ENCODE measurements at regions not wholly inside any gene's neighbourhood (a gene's known extent, or its start where the extent isn't known, plus 50 kb on each side); places are given as distances from the start of the nearest gene placed in this dataset.

DNA sequence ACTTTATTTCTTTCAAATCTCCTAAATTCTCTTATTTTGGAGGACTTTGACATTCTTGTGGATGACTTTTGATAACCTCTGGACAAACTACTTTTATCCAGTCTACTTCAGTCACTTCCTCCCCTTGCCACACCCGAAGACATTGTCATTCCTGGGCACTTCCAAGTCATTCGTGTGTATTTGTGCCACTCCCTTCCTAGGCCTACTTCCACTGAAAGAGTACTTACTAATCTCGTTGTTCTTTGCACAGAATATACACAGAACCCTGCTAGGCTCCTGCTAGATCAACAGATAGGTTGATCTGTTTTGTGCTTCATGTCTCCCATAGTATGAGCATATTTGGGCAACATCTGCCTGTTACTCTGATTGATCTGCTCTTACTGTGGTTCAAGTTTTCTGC lies 355.4 kb downstream of the HGF start:
- Mint-ChIP-seq H3K36me3 (no peaks in the 10 kb centered on the region), H3K27ac (no peak overlapping the region), H3K27me3 (ENCODE audit: low read depth) (no peaks in the 10 kb centered on the region), H3K9me3 (peaks cover 6% of the 10 kb centered on the region; the same call in 1 of the 2 replicates), H3K4me1 (peaks cover 22% of the 10 kb centered on the region), H3K4me3 (no peak overlapping the region)
- ChIA-PET CTCF (no interaction called here), POLR2A (no interaction called here)
- ATAC-seq (no peak), DNase-seq (ENCODE audit: low spot score) (no peak)
- no peak for TF ChIP-seq KAT7 (CRISPR knock-in tag; IDR thresholded peaks at IDR 0.05; ENCODE audit: borderline replicate concordance)
- TF ChIP-seq HMGXB4 (CRISPR knock-in tag; IDR thresholded peaks at IDR 0.05): no peak
- TF ChIP-seq, protein P1, sequence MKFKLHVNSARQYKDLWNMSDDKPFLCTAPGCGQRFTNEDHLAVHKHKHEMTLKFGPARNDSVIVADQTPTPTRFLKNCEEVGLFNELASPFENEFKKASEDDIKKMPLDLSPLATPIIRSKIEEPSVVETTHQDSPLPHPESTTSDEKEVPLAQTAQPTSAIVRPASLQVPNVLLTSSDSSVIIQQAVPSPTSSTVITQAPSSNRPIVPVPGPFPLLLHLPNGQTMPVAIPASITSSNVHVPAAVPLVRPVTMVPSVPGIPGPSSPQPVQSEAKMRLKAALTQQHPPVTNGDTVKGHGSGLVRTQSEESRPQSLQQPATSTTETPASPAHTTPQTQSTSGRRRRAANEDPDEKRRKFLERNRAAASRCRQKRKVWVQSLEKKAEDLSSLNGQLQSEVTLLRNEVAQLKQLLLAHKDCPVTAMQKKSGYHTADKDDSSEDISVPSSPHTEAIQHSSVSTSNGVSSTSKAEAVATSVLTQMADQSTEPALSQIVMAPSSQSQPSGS (CRISPR knock-in tag; IDR thresholded peaks at IDR 0.05; ENCODE audit: borderline replicate concordance, low read depth): no peak
- TF ChIP-seq TEAD4 (CRISPR knock-in tag; IDR thresholded peaks at IDR 0.05): no peak
- TF ChIP-seq STAT6 (CRISPR knock-in tag; conservative IDR thresholded peaks at IDR 0.05; ENCODE audit: low read depth): no peak
- TF ChIP-seq ZNF317 (CRISPR knock-in tag; IDR thresholded peaks at IDR 0.05; ENCODE audit: borderline replicate concordance, low read depth): no peak
- no peak for TF ChIP-seq ELF4 (CRISPR knock-in tag; IDR thresholded peaks at IDR 0.05; ENCODE audit: low read depth)
- no peak for TF ChIP-seq JUN (CRISPR knock-in tag; IDR thresholded peaks at IDR 0.05)
- TF ChIP-seq USF2 (CRISPR knock-in tag; IDR thresholded peaks at IDR 0.05): no peak
- TF ChIP-seq CBFB (CRISPR knock-in tag; IDR thresholded peaks at IDR 0.05; ENCODE audit: low read depth): no peak
- TF ChIP-seq ZBTB43 (CRISPR knock-in tag; IDR thresholded peaks at IDR 0.05): no peak
- TF ChIP-seq ZNF219 (CRISPR knock-in tag; IDR thresholded peaks at IDR 0.05; ENCODE audit: borderline replicate concordance): no peak
- no peak for TF ChIP-seq ZNF138 (CRISPR knock-in tag; conservative IDR thresholded peaks at IDR 0.05)

- CTCF ChIA-PET: no interaction called here
- DNase-seq (ENCODE audit: low spot score): no peak
- POLR2A ChIA-PET: interaction anchor here (0.5 kb wide), 1 partner anchor 704 kb away, joined by 5 read pairs; no protein-coding TSS in a partner anchor
- Mint-ChIP-seq H3K27ac (no peak overlapping the region), H3K4me3 (no peak overlapping the region), H3K27me3 (ENCODE audit: low read depth) (no peaks in the 10 kb centered on the region), H3K36me3 (no peaks in the 10 kb centered on the region), H3K4me1 (peaks cover 14% of the 10 kb centered on the region), H3K9me3 (peaks cover 6% of the 10 kb centered on the region; the same call in 1 of the 2 replicates)
- no peak for ATAC-seq
- TF ChIP-seq STAT6 (CRISPR knock-in tag; conservative IDR thresholded peaks at IDR 0.05; ENCODE audit: low read depth): no peak
- no peak for TF ChIP-seq E2F4 (CRISPR knock-in tag; IDR thresholded peaks at IDR 0.05; ENCODE audit: borderline replicate concordance, low read depth)
- TF ChIP-seq KAT7 (CRISPR knock-in tag; IDR thresholded peaks at IDR 0.05; ENCODE audit: borderline replicate concordance): no peak
- no peak for TF ChIP-seq ZNF671 (CRISPR knock-in tag; IDR thresholded peaks at IDR 0.05)
- TF ChIP-seq, protein P2, sequence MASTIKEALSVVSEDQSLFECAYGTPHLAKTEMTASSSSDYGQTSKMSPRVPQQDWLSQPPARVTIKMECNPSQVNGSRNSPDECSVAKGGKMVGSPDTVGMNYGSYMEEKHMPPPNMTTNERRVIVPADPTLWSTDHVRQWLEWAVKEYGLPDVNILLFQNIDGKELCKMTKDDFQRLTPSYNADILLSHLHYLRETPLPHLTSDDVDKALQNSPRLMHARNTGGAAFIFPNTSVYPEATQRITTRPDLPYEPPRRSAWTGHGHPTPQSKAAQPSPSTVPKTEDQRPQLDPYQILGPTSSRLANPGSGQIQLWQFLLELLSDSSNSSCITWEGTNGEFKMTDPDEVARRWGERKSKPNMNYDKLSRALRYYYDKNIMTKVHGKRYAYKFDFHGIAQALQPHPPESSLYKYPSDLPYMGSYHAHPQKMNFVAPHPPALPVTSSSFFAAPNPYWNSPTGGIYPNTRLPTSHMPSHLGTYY (CRISPR knock-in tag; IDR thresholded peaks at IDR 0.05): no peak
- no peak for TF ChIP-seq IRF2 (CRISPR knock-in tag; IDR thresholded peaks at IDR 0.05; ENCODE audit: borderline replicate concordance, low read depth)
- TF ChIP-seq TEAD4 (CRISPR knock-in tag; IDR thresholded peaks at IDR 0.05): no peak
- TF ChIP-seq ZNF317 (CRISPR knock-in tag; IDR thresholded peaks at IDR 0.05; ENCODE audit: borderline replicate concordance, low read depth): no peak
Measured at GRCh38 chr7:81410471-81411117, 359.3 kb downstream of the HGF start.
